Neural cell (in vitro differentiated cells): ENCODE measurements at regions not wholly inside any gene's neighbourhood (a gene's known extent, or its start where the extent isn't known, plus 50 kb on each side); places are given as distances from the start of the nearest gene placed in this dataset.

Source experiments
- H2AFZ ChIP-seq: fragments of 200-600, 300-800 bp; sonication (generic), shearing (Covaris generic); 2 replicates; pipeline ENCODE4 v1.6.0; 2014; ENCODE audit warnings: low read depth, mild to moderate bottlenecking, antibody characterized with exemption, low read length, moderate library complexity
- H3F3A ChIP-seq: fragments of 200-600 bp; shearing (Covaris generic); 2 replicates; pipeline ENCODE4 v1.6.1; 2016; ENCODE audit warnings: mild to moderate bottlenecking, moderate library complexity, mixed read lengths, antibody characterized with exemption, low read length; ENCODE audit not compliant: insufficient read depth, poor library complexity, severe bottlenecking
- H3K27ac ChIP-seq: fragments of 200-600, 300-800 bp; sonication (generic), shearing (Covaris generic); 2 replicates; pipeline ENCODE4 v1.5.1; 2014; ENCODE audit warnings: mild to moderate bottlenecking, low read length, moderate library complexity
- H3K27me3 ChIP-seq: fragments of 300-800, 200-600 bp; sonication (generic), shearing (Covaris generic); 2 replicates; pipeline ENCODE4 v1.6.0; 2014; ENCODE audit warnings: mild to moderate bottlenecking, low read depth, low read length, moderate library complexity; ENCODE audit not compliant: insufficient read depth
- H3K36me3 ChIP-seq: fragments of 300-800, 200-600 bp; sonication (generic), shearing (Covaris generic); 2 replicates; pipeline ENCODE4 v1.5.1; 2014; ENCODE audit warnings: mild to moderate bottlenecking, antibody characterized with exemption, low read length, moderate library complexity; ENCODE audit not compliant: insufficient read depth
- H3K4me2 ChIP-seq: fragments of 300-800, 200-600 bp; sonication (generic), shearing (Covaris generic); 2 replicates; pipeline ENCODE4 v1.6.0; 2014; ENCODE audit warnings: mild to moderate bottlenecking, low read length
- H3K4me3 ChIP-seq: fragments of 300-800, 200-600 bp; sonication (generic), shearing (Covaris generic); 2 replicates; pipeline ENCODE4 v1.5.1; 2014; ENCODE audit warnings: mild to moderate bottlenecking, low read length, moderate library complexity
- H3K79me2 ChIP-seq: fragments of 200-600 bp; shearing (Covaris generic); replicated peaks from 2 replicates; pipeline ENCODE4 v1.6.0; 2014; ENCODE audit warnings: mild to moderate bottlenecking, low read length, moderate library complexity; ENCODE audit not compliant: insufficient read depth
- H3K9ac ChIP-seq: fragments of 300-800, 200-600 bp; sonication (generic), shearing (Covaris generic); 2 replicates; pipeline ENCODE4 v1.6.1; 2016; ENCODE audit warnings: mild to moderate bottlenecking, low read length, mixed read lengths
- H3K9me2 ChIP-seq: fragments of 200-600 bp; shearing (Covaris generic); 2 replicates; pipeline ENCODE4 v1.6.1; 2016; ENCODE audit warnings: mild to moderate bottlenecking, low read length, mixed read lengths; ENCODE audit not compliant: insufficient read depth
- H3K9me3 ChIP-seq: fragments of 200-600, 300-800 bp; sonication (generic), shearing (Covaris generic); 2 replicates; pipeline ENCODE4 v1.6.1; 2016; ENCODE audit warnings: mild to moderate bottlenecking, mixed run types, low read length, moderate library complexity, mixed read lengths
- H4K20me1 ChIP-seq: fragments of 200-600 bp; shearing (Covaris generic); 2 replicates; pipeline ENCODE4 v1.6.1; 2016; ENCODE audit warnings: mild to moderate bottlenecking, mixed run types; ENCODE audit not compliant: insufficient read depth
- CTCF ChIP-seq: fragments of 450-650 bp; IDR thresholded peaks from 2 replicates; pipeline ENCODE4 v1.5.1; 2014; ENCODE audit warnings: antibody characterized with exemption, mild to moderate bottlenecking, moderate library complexity; ENCODE audit not compliant: poor library complexity, severe bottlenecking
- EP300 ChIP-seq: fragments of 450-650 bp; conservative IDR thresholded peaks from 2 replicates; pipeline ENCODE4 v1.6.1; 2014; ENCODE audit warnings: antibody characterized with exemption, mild to moderate bottlenecking, moderate library complexity; ENCODE audit not compliant: poor library complexity, severe bottlenecking
- EZH2 ChIP-seq: fragments of 200-600, 300-800 bp; shearing (Covaris generic), sonication (generic); IDR thresholded peaks from 2 replicates; pipeline ENCODE4 v1.6.1; 2014; ENCODE audit warnings: antibody characterized with exemption, low read length, borderline replicate concordance, mild to moderate bottlenecking; ENCODE audit not compliant: insufficient read depth, poor library complexity, severe bottlenecking
- MXI1 ChIP-seq: fragments of 450-650 bp; conservative IDR thresholded peaks from 2 replicates; pipeline ENCODE4 v1.6.1; 2014; ENCODE audit warnings: antibody characterized with exemption, mild to moderate bottlenecking; ENCODE audit not compliant: poor library complexity, severe bottlenecking
- POLR2AphosphoS5 ChIP-seq: IDR thresholded peaks from 2 replicates; pipeline ENCODE4 v1.6.1; 2012
- RAD21 ChIP-seq: fragments of 450-650 bp; conservative IDR thresholded peaks from 2 replicates; pipeline ENCODE4 v1.6.1; 2014; ENCODE audit warnings: antibody characterized with exemption, mild to moderate bottlenecking, moderate library complexity
- REST ChIP-seq: IDR thresholded peaks from 2 replicates; pipeline ENCODE4 v1.6.1; 2012; ENCODE audit warnings: borderline replicate concordance
- SMC3 ChIP-seq: fragments of 450-650 bp; conservative IDR thresholded peaks from 2 replicates; pipeline ENCODE4 v1.6.1; 2014; ENCODE audit warnings: antibody characterized with exemption, mild to moderate bottlenecking, moderate library complexity; ENCODE audit not compliant: poor library complexity
- TAF1 ChIP-seq: IDR thresholded peaks from 2 replicates; pipeline ENCODE4 v1.6.1; 2012; ENCODE audit warnings: low read depth

DNA sequence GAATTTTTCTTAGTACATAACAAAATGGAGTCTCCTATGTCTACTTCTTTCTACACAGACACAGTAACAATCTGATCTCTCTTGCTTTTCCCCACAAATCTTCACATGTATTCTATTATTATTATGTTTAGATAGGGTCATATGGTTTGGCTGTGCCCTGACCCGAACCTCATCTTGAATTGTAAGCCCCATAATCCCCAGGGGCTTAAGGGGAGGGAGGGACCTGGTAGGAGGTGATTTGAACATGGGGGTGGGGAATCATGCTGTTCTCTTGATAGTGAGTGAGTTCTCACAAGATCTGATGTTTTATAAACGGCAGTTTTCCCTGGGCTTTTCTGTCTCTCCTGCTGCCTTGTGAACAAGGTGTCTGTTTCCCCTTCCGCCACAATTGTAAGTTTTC is 86.7 kb upstream of the SELENOK start:
- H3F3A ChIP-seq: no peaks in the 10 kb centered on the region
- no peaks in the 10 kb centered on the region for H3K79me2 ChIP-seq
- H4K20me1 ChIP-seq: no peaks in the 10 kb centered on the region
- H3K4me3 ChIP-seq: no peak overlapping the region
- no peak overlapping the region for H2AFZ ChIP-seq
- H3K9me3 ChIP-seq: no peaks in the 10 kb centered on the region
- H3K4me2 ChIP-seq: no peak overlapping the region
- no peak overlapping the region for H3K9ac ChIP-seq
- TF ChIP-seq POLR2AphosphoS5: no peak
- H3K9me2 ChIP-seq: no peaks in the 10 kb centered on the region
- H3K36me3 ChIP-seq: no peaks in the 10 kb centered on the region
- no peak overlapping the region for H3K27ac ChIP-seq
- no peaks in the 10 kb centered on the region for H3K27me3 ChIP-seq

DNA sequence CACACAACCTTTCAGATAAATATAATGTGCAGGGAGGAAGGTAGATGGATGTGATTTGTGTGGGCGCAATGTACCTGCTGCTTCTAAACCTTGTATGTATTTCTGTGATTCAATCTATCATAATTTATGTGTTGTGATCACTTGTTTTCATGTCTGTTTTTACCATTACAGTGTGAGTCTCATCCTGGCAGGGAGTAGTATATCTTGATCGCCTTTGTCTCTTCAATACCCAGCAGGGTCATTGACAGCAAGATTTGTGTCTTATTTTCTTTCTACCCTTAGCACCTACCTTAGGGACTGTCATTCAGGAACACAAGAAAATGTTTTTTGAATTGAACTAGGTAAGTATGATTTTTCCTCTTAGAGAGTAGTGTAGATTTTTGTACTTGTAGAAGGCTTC is 83.7 kb upstream of the SELENOK start:
- Histone ChIP-seq H4K20me1 (no peaks in the 10 kb centered on the region), H3K27ac (no peak overlapping the region), H3K4me3 (no peak overlapping the region), H3K9ac (no peak overlapping the region), H3K27me3 (no peaks in the 10 kb centered on the region), H3K9me2 (no peaks in the 10 kb centered on the region), H3K9me3 (no peaks in the 10 kb centered on the region), H3K4me2 (no peak overlapping the region), H3K79me2 (no peaks in the 10 kb centered on the region), H3K36me3 (no peaks in the 10 kb centered on the region), H2AFZ (no peak overlapping the region), H3F3A (no peaks in the 10 kb centered on the region)
- TF ChIP-seq POLR2AphosphoS5 (peak; percentile 78), MXI1 (no peak), EZH2 (no peak), EP300 (peak; percentile 65), TAF1 (no peak), CTCF (no peak), SMC3 (no peak), REST (no peak), RAD21 (no peak)

DNA sequence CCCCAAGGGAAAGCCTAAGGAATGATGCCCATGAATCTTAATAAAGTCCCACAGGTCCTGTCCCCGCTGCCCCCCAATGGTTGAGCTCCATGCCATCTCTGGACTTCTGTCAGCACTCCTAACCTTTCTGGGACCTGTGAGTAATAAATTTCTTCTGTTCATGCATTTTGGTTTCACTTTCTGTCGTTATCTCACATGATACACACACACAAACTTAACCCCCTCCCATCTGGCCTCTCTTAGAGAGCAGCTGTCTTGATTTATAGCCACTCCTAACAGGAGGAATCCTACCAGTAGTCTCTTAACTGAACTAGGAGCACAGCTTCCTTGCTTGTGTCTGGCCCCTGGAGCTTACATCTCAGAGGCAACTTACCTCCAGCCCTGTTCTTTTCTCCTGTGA is 82.7 kb upstream of the SELENOK start:
- Histone ChIP-seq H3F3A (no peaks in the 10 kb centered on the region), H3K4me3 (no peak overlapping the region), H3K36me3 (no peaks in the 10 kb centered on the region), H3K27me3 (no peaks in the 10 kb centered on the region), H3K9me2 (no peaks in the 10 kb centered on the region), H3K27ac (no peak overlapping the region), H3K4me2 (no peak overlapping the region), H3K9ac (no peak overlapping the region), H3K79me2 (no peaks in the 10 kb centered on the region), H4K20me1 (no peaks in the 10 kb centered on the region), H3K9me3 (no peaks in the 10 kb centered on the region), H2AFZ (no peak overlapping the region)
- no peak for TF ChIP-seq CTCF
- no peak for TF ChIP-seq REST
- TF ChIP-seq SMC3: no peak
- TF ChIP-seq EZH2: no peak
- TF ChIP-seq TAF1: no peak
- no peak for TF ChIP-seq POLR2AphosphoS5
- no peak for TF ChIP-seq MXI1
- TF ChIP-seq EP300: no peak
- TF ChIP-seq RAD21: no peak
